MM.1S (cell line): ENCODE measurements at regions not wholly inside any gene's neighbourhood (a gene's known extent, or its start where the extent isn't known, plus 50 kb on each side); places are given as distances from the start of the nearest gene placed in this dataset.

Experiments
- CTCF ChIP-seq: fragments of 300-600 bp; sonication (generic); IDR thresholded peaks from 2 replicates; pipeline ENCODE4 v1.5.1; 2016; ENCODE audit warnings: antibody characterized with exemption, low read length, mixed read lengths
- EZH2 ChIP-seq: fragments of 300-600 bp; sonication (generic); optimal IDR thresholded peaks from 2 replicates; pipeline ENCODE3; 2017; ENCODE audit warnings: low read depth, mild to moderate bottlenecking, antibody characterized with exemption, low read length, mixed read lengths

- TF ChIP-seq CTCF (no peak), EZH2 (no peak)
These were observed 526.8 kb upstream of the GRAMD2B start for GRCh38 chr5:125896368-125896767.
